ENCODE measurements at regions not wholly inside any gene's neighbourhood (a gene's known extent, or its start where the extent isn't known, plus 50 kb on each side); places are given as distances from the start of the nearest gene placed in this dataset.

- TF ChIP-seq REST (IDR thresholded peaks at IDR 0.05; ENCODE audit: low read depth) (no peak), TAF1 (IDR thresholded peaks at IDR 0.05; ENCODE audit: low read depth) (no peak), CREB1 (IDR thresholded peaks at IDR 0.05; ENCODE audit: low read depth) (no peak), ZBTB7A (IDR thresholded peaks at IDR 0.05; ENCODE audit: low read depth) (no peak), CEBPB (IDR thresholded peaks at IDR 0.05) (no peak), EP300 (IDR thresholded peaks at IDR 0.05; ENCODE audit: borderline replicate concordance) (no peak), RAD21 (IDR thresholded peaks at IDR 0.05; ENCODE audit: low read depth) (no peak), TCF12 (IDR thresholded peaks at IDR 0.05; ENCODE audit: low read depth) (no peak), TEAD4 (IDR thresholded peaks at IDR 0.05) (no peak)
These were observed 129.0 kb upstream of the ADAMTS16 start for GRCh38 chr5:5011151-5011550.

All from Ishikawa (cell line).